ENCODE measurements at regions not wholly inside any gene's neighbourhood (a gene's known extent, or its start where the extent isn't known, plus 50 kb on each side); places are given as distances from the start of the nearest gene placed in this dataset.

GRCh38 chr12:131372171-131372475 lies 338.8 kb upstream of the SFSWAP start:
- intact Hi-C loops (cut with DNase I): no loop called here
- H3K36me3 ChIP-seq (replicated peaks in 1 of 2; ENCODE audit: insufficient read depth in 1 of 2, low read depth in 2 of 2): no peaks in the 10 kb centered on the region
- TF ChIP-seq CTCF (IDR thresholded peaks at IDR 0.05) (no peak), POLR2A (IDR thresholded peaks at IDR 0.05) (no peak)
- WGBS, 2 donors: 62 to 66% methylated on average over 8 of the region's 8 CpGs
- no peaks in the 10 kb centered on the region for H3K4me1 ChIP-seq
- no peak overlapping the region for H3K27ac ChIP-seq
- ATAC-seq (no peak), DNase-seq (no peak)
- no peaks in the 10 kb centered on the region for H3K27me3 ChIP-seq
- H3K9me3 ChIP-seq: no peaks in the 10 kb centered on the region
- H3K4me3 ChIP-seq: no peak overlapping the region

- H3K27ac ChIP-seq: no peak overlapping the region
- H3K36me3 ChIP-seq (replicated peaks in 1 of 2; ENCODE audit: insufficient read depth in 1 of 2, low read depth in 2 of 2): no peaks in the 10 kb centered on the region
- H3K9me3 ChIP-seq: no peaks in the 10 kb centered on the region
- no peaks in the 10 kb centered on the region for H3K27me3 ChIP-seq
- 59 to 65% methylated on average over 2 of the region's 2 CpGs for WGBS, 2 donors
- H3K4me1 ChIP-seq: no peaks in the 10 kb centered on the region
- TF ChIP-seq CTCF (IDR thresholded peaks at IDR 0.05): no peak
- no peak overlapping the region for H3K4me3 ChIP-seq
- ATAC-seq (no peak), DNase-seq (no peak)
- intact Hi-C loops (cut with DNase I): no loop called here
Measured at GRCh38 chr12:131372706-131373195, 338.1 kb upstream of the SFSWAP start.

DNA sequence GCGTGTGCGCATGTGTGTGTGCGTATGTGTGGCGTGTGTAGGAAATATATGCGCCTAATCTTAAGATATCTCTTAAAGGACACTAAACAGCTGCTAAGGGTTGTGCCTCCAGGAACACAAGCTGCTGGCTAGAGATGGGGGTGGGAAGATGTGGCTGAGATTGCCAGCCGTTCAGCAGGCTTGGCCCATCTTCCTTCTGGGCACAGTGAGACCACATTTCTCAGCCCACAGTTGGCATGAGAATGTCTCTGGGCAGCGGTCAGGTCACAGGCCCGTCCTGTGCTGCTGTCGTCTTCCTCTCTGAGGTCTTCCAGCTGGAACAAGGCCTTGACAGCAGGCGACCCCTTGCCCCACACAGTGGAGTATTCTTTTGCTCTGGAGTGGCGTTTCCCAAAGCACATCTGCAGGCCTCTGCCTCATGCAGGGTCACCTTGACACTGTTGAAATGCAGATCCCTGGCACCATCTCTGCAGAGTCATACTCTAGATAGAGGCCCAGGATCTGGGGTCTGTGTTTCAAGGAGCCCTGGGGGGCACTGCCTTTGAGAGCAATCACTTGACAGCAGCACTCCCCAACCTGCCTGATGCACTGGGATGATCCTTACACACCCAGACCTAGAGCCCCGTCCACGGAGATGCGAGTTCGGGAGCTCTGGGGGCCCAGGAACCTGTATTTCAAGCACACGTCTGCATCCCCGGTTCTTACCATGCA lies 335.5 kb upstream of the SFSWAP start:
- ATAC-seq: no peak
- Histone ChIP-seq H3K36me3 (replicated peaks in 1 of 2; ENCODE audit: insufficient read depth in 1 of 2, low read depth in 2 of 2) (no peaks in the 10 kb centered on the region), H3K27ac (no peak overlapping the region), H3K4me3 (no peak overlapping the region), H3K9me3 (no peaks in the 10 kb centered on the region), H3K27me3 (no peaks in the 10 kb centered on the region), H3K4me1 (no peaks in the 10 kb centered on the region)
- intact Hi-C loops (cut with DNase I): no loop called here
- TF ChIP-seq POLR2A (IDR thresholded peaks at IDR 0.05) (no peak), CTCF (IDR thresholded peaks at IDR 0.05) (no peak)
- WGBS, 2 donors: 61 to 86% methylated on average over 10 to 17 of the region's 17 CpGs
- no peak for DNase-seq

DNA sequence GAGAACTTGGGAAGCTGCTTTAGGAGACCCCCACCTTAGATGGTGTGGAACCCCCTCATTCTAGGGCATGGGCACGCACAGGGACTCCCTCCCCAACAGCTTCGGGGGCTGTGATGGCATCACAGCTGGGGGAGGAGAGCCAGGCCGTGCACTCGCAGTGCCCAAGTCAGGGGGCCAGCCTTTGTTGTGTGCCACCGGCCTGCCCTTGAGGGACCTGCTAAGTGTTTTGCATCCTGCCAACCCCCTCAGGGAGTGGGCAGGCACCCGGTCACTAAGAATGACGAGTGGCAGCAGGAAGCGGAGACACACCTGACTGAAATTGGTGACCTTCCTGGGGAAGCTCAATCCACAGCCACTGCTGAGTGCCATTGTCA lies 334.9 kb upstream of the SFSWAP start:
- DNase-seq (no peak), ATAC-seq (no peak)
- TF ChIP-seq POLR2A (IDR thresholded peaks at IDR 0.05): no peak
- no peak for TF ChIP-seq CTCF (IDR thresholded peaks at IDR 0.05)
- H3K36me3 ChIP-seq (replicated peaks in 1 of 2; ENCODE audit: insufficient read depth in 1 of 2, low read depth in 2 of 2): no peaks in the 10 kb centered on the region
- intact Hi-C loops (cut with DNase I): no loop called here
- 76% methylated on average over 8 of the region's 8 CpGs; no CpG with 5 or more reads in 1 of the 2 donors for WGBS, 2 donors
- no peaks in the 10 kb centered on the region for H3K4me1 ChIP-seq
- no peaks in the 10 kb centered on the region for H3K9me3 ChIP-seq
- no peak overlapping the region for H3K4me3 ChIP-seq
- H3K27me3 ChIP-seq: no peaks in the 10 kb centered on the region
- no peak overlapping the region for H3K27ac ChIP-seq

DNA sequence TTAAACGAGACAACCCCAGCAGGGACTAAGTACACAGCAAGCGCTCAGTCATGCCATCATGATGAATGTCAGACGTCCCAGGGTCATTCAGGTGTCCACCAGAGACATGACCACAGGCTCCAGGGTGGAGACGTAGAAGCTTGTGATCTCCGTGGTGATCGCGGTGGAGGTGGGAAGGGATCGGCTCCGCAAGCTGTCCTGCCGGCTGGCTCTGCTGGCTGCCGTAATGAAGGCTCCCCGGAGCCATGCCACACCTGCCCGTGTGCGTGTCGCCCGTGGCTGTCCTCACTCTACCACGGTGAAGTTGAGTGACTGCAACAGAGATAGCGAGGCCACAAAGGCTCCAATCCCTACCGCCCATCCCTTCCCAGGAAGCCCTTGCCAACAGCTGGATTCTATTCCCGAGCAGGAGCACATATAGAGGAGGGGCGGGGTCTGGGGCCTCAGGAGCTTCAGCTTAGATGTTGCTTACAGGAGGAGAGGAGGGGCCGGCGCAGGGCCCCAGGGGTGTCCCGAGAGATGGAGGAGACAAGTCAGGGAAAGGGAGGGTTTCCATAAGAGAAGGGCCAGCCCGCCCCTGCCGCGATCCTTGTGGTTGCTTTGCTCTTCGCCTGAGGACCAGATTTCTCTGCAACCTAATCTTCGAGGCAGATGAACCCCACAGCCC lies 332.6 kb upstream of the SFSWAP start:
- TF ChIP-seq CTCF (IDR thresholded peaks at IDR 0.05) (no peak), POLR2A (IDR thresholded peaks at IDR 0.05) (no peak)
- no peaks in the 10 kb centered on the region for H3K9me3 ChIP-seq
- H3K36me3 ChIP-seq (replicated peaks in 1 of 2; ENCODE audit: insufficient read depth in 1 of 2, low read depth in 2 of 2): no peaks in the 10 kb centered on the region
- no peak for ATAC-seq
- WGBS, 2 donors: 74 to 79% methylated on average over 24 to 28 of the region's 29 CpGs
- H3K27ac ChIP-seq: no peak overlapping the region
- no peak overlapping the region for H3K4me3 ChIP-seq
- no peaks in the 10 kb centered on the region for H3K4me1 ChIP-seq
- no peaks in the 10 kb centered on the region for H3K27me3 ChIP-seq
- intact Hi-C loops (cut with DNase I): no loop called here
- DNase-seq: no peak
